Loucy (cell line): ENCODE measurements at regions not wholly inside any gene's neighbourhood (a gene's known extent, or its start where the extent isn't known, plus 50 kb on each side); places are given as distances from the start of the nearest gene placed in this dataset.

ENCODE experiments used
- H2AFZ ChIP-seq: fragments of 200-600 bp; sonication (generic); 2 replicates; pipeline ENCODE4 v1.6.0; 2016; ENCODE audit warnings: antibody characterized with exemption, mild to moderate bottlenecking, low read length, moderate library complexity
- H3F3A ChIP-seq: fragments of 200-600 bp; 2 replicates; pipeline ENCODE4 v1.6.0; 2016; ENCODE audit warnings: antibody characterized with exemption, low read depth, mild to moderate bottlenecking
- H3K27me3 ChIP-seq: fragments of 200-600 bp; sonication (generic); 2 replicates; pipeline ENCODE4 v1.6.1; 2014; ENCODE audit warnings: low read length, mild to moderate bottlenecking; ENCODE audit not compliant: insufficient read depth, poor library complexity, severe bottlenecking
- H3K36me3 ChIP-seq: fragments of 200-600 bp; sonication (generic); 2 replicates; pipeline ENCODE4 v1.6.1; 2016; ENCODE audit warnings: low read length; ENCODE audit not compliant: insufficient read depth
- H3K4me1 ChIP-seq: fragments of 200-600 bp; sonication (generic); 2 replicates; pipeline ENCODE4 v1.5.1; 2014; ENCODE audit warnings: low read length, mild to moderate bottlenecking; ENCODE audit not compliant: insufficient read depth, poor library complexity, severe bottlenecking
- H3K4me2 ChIP-seq: fragments of 200-600 bp; sonication (generic); 2 replicates; pipeline ENCODE4 v1.6.0; 2014; ENCODE audit warnings: antibody characterized with exemption, low read length, low read depth, mild to moderate bottlenecking; ENCODE audit not compliant: poor library complexity, severe bottlenecking
- H3K4me3 ChIP-seq: fragments of 200-600 bp; sonication (generic); 2 replicates; pipeline ENCODE4 v1.5.1; 2014; ENCODE audit warnings: low read length, mild to moderate bottlenecking, mixed read lengths; ENCODE audit not compliant: poor library complexity, severe bottlenecking
- H3K79me2 ChIP-seq: fragments of 200-600 bp; sonication (generic); 2 replicates; pipeline ENCODE4 v1.6.1; 2014; ENCODE audit warnings: low read length; ENCODE audit not compliant: insufficient read depth
- H3K9ac ChIP-seq: fragments of 200-600 bp; sonication (generic); 2 replicates; pipeline ENCODE4 v1.6.0; 2014; ENCODE audit warnings: mild to moderate bottlenecking, low read depth, low read length, moderate library complexity; ENCODE audit not compliant: poor library complexity, severe bottlenecking
- H3K9me2 ChIP-seq: fragments of 200-600 bp; sonication (generic); replicated peaks from 2 replicates; pipeline ENCODE4 v1.6.1; 2016; ENCODE audit warnings: low read depth, low read length, mixed read lengths
- H3K9me3 ChIP-seq: fragments of 200-600 bp; sonication (generic); 2 replicates; pipeline ENCODE4 v1.6.1; 2014; ENCODE audit warnings: mild to moderate bottlenecking, antibody characterized with exemption, low read length, low read depth; ENCODE audit not compliant: insufficient read depth
- H4K20me1 ChIP-seq: fragments of 200-600 bp; sonication (generic); 2 replicates; pipeline ENCODE4 v1.6.0; 2014; ENCODE audit warnings: antibody characterized with exemption, low read length, mild to moderate bottlenecking; ENCODE audit not compliant: insufficient read depth, poor library complexity, severe bottlenecking
- EZH2phosphoT487 ChIP-seq: fragments of 200-600 bp; IDR thresholded peaks from 2 replicates; pipeline ENCODE4 v1.6.1; 2018; ENCODE audit warnings: antibody characterized with exemption, mild to moderate bottlenecking, moderate library complexity, borderline replicate concordance
- TF ChIP-seq, protein P1 (sequence below): fragments of 200-600 bp; sonication (generic); conservative IDR thresholded peaks from 2 replicates; pipeline ENCODE4 v1.5.1; 2014; ENCODE audit warnings: mild to moderate bottlenecking, antibody characterized with exemption, low read length

DNA sequence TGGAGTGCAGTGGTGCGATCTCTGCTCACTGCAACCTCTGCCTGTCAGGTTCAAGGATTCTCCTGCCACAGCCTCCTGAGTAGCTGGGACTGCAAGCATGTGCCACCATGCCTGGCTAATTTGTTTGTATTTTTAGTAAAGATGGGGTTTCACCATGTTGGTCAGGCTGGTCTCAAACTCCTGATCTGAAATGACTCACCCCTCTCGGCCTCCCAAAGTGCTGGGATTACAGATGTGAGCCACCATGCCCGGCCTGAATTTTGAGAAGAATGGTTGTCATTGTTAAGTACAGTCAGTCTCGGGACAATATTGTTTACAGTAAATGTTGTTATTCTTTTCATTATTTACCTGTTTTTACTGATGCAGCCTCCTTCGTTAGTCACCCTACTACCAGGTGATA, 1226.2 kb upstream of the TENM3 start:
- TF ChIP-seq EZH2phosphoT487, result no peak
- TF ChIP-seq, protein P1, sequence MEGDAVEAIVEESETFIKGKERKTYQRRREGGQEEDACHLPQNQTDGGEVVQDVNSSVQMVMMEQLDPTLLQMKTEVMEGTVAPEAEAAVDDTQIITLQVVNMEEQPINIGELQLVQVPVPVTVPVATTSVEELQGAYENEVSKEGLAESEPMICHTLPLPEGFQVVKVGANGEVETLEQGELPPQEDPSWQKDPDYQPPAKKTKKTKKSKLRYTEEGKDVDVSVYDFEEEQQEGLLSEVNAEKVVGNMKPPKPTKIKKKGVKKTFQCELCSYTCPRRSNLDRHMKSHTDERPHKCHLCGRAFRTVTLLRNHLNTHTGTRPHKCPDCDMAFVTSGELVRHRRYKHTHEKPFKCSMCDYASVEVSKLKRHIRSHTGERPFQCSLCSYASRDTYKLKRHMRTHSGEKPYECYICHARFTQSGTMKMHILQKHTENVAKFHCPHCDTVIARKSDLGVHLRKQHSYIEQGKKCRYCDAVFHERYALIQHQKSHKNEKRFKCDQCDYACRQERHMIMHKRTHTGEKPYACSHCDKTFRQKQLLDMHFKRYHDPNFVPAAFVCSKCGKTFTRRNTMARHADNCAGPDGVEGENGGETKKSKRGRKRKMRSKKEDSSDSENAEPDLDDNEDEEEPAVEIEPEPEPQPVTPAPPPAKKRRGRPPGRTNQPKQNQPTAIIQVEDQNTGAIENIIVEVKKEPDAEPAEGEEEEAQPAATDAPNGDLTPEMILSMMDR, result no peak
- Histone ChIP-seq H3K27me3 (no peaks in the 10 kb centered on the region), H3K9me2 (no peaks in the 10 kb centered on the region), H3K4me3 (no peak overlapping the region), H3K79me2 (no peaks in the 10 kb centered on the region), H3F3A (no peaks in the 10 kb centered on the region), H3K36me3 (no peaks in the 10 kb centered on the region), H3K4me2 (no peak overlapping the region), H3K9me3 (no peaks in the 10 kb centered on the region), H3K9ac (no peak overlapping the region), H4K20me1 (no peaks in the 10 kb centered on the region), H3K4me1 (no peaks in the 10 kb centered on the region), H2AFZ (no peak overlapping the region)

DNA sequence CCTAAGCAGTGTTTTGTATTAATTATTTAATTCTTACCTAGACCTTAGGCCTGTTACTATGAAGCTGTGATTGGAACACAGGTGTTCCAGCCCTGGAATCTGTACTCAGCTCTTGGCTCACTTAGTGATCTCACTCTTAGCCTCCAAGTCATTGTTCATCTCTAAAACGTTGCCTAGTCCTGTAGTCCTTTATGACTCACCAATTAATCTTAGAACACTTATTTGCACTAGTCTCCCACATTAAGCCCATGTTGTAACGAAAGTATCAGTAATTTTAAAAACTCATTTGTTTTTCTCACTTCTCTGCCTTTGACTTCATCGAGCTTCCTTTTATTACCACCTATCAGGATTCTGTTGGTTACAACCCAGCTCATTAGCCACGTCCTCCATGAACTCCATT, 1224.7 kb upstream of the TENM3 start:
- Histone ChIP-seq H3K27me3 (no peaks in the 10 kb centered on the region), H3K9ac (no peak overlapping the region), H3K9me2 (no peaks in the 10 kb centered on the region), H3K9me3 (no peaks in the 10 kb centered on the region), H3F3A (no peaks in the 10 kb centered on the region), H3K4me1 (no peaks in the 10 kb centered on the region), H2AFZ (no peak overlapping the region), H3K79me2 (no peaks in the 10 kb centered on the region), H3K4me3 (no peak overlapping the region), H3K4me2 (no peak overlapping the region), H4K20me1 (no peaks in the 10 kb centered on the region), H3K36me3 (no peaks in the 10 kb centered on the region)
- TF ChIP-seq EZH2phosphoT487, result no peak
- TF ChIP-seq, protein P1, result no peak

DNA sequence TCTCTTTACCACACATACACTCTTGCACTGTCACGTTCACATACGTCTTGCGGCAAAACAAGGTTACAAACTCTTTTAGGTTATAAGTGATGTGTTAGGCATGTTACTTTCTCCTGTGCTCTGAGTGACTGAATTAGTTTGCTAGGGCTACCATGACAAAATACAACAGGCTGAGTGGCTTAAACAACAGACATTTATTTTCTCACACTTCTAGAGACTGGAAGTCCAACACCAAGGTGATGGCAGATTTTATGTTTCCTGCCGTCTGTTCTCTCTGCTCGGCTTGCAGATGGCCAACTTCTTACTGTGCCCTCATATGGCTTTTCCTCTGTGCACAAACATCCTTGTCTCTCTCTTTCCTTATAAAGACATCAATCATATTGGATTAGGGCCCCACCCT, 1224.3 kb upstream of the TENM3 start:
- Histone ChIP-seq H3K9me2 (no peaks in the 10 kb centered on the region), H3K9ac (no peak overlapping the region), H2AFZ (no peak overlapping the region), H3K9me3 (no peaks in the 10 kb centered on the region), H4K20me1 (no peaks in the 10 kb centered on the region), H3K36me3 (no peaks in the 10 kb centered on the region), H3K4me2 (no peak overlapping the region), H3K79me2 (no peaks in the 10 kb centered on the region), H3K4me3 (no peak overlapping the region), H3K27me3 (no peaks in the 10 kb centered on the region), H3F3A (no peaks in the 10 kb centered on the region), H3K4me1 (no peaks in the 10 kb centered on the region)
- TF ChIP-seq EZH2phosphoT487, result no peak
- TF ChIP-seq, protein P1, result no peak
